GM21529 (cell line): ENCODE measurements at regions not wholly inside any gene's neighbourhood (a gene's known extent, or its start where the extent isn't known, plus 50 kb on each side); places are given as distances from the start of the nearest gene placed in this dataset.

Source experiments
- ATAC-seq: cut with Tn5 transposase; IDR thresholded peaks from one replicate; pipeline ENCODE4 v1.9.1; 2021; ENCODE audit not compliant: unreplicated experiment

GRCh38 chr3:127384717-127385539, 97.1 kb upstream of the PRR20G start:
- no peak for ATAC-seq

GRCh38 chr3:127383656-127384179, 95.9 kb upstream of the PRR20G start:
- ATAC-seq: no peak

GRCh38 chr3:127377801-127378655, 90.2 kb upstream of the PRR20G start:
- ATAC-seq: no peak

- ATAC-seq: no peak
These were observed 87.5 kb upstream of the PRR20G start for GRCh38 chr3:127375151-127375930.

- no peak for ATAC-seq
These were observed 86.5 kb upstream of the PRR20G start for GRCh38 chr3:127374086-127375010.

GRCh38 chr3:127373441-127374085, 85.7 kb upstream of the PRR20G start:
- ATAC-seq: no peak

- ATAC-seq: no peak
These were observed 84.0 kb upstream of the PRR20G start for GRCh38 chr3:127371846-127372245.

GRCh38 chr3:127371334-127371733, 83.5 kb upstream of the PRR20G start:
- no peak for ATAC-seq

- ATAC-seq: no peak
These were observed 83.1 kb upstream of the PRR20G start for GRCh38 chr3:127370906-127371305.

GRCh38 chr3:127369356-127369935, 81.6 kb upstream of the PRR20G start:
- no peak for ATAC-seq

GRCh38 chr3:127368186-127369032, 80.6 kb upstream of the PRR20G start:
- no peak for ATAC-seq

GRCh38 chr3:127367593-127367992, 79.7 kb upstream of the PRR20G start:
- no peak for ATAC-seq

GRCh38 chr3:127366383-127366782, 78.5 kb upstream of the PRR20G start:
- ATAC-seq: no peak

GRCh38 chr3:127365163-127365798, 77.4 kb upstream of the PRR20G start:
- ATAC-seq: no peak

GRCh38 chr3:127363891-127364290, 76.0 kb upstream of the PRR20G start:
- ATAC-seq: no peak

- ATAC-seq: no peak
These were observed 75.3 kb upstream of the PRR20G start for GRCh38 chr3:127363171-127363570.

- ATAC-seq: no peak
These were observed 72.8 kb upstream of the PRR20G start for GRCh38 chr3:127360647-127361046.

- no peak for ATAC-seq
These were observed 70.8 kb upstream of the PRR20G start for GRCh38 chr3:127358641-127359040.
